IMR-90 (cell line): ENCODE measurements at regions not wholly inside any gene's neighbourhood (a gene's known extent, or its start where the extent isn't known, plus 50 kb on each side); places are given as distances from the start of the nearest gene placed in this dataset.

Experiments
- ATAC-seq: fragments of 200-7000 bp; cut with Tn5 transposase; 2 replicates; pipeline ENCODE4 v1.9.1; 2020; ENCODE audit warnings: low read depth, mild to moderate bottlenecking, moderate library complexity
- BruUV-seq: library from RNA; stranded (reverse); fragments of 400-500 nt; replicated peaks from 2 replicates; lab custom pipeline; 2021; lab: Mats Ljungman, UMichigan
- CTCF ChIA-PET: fragments of 300-600 bp; formaldehyde crosslinking; extraction: SDS; loops from one replicate; lab custom pipeline; 2021; ENCODE audit warnings: antibody characterized with exemption; lab: Yijun Ruan, JAX
- POLR2A ChIA-PET: fragments of 300-600 bp; sonication (Branson Sonifier 250); formaldehyde crosslinking; loops from one replicate; lab custom pipeline; 2022; ENCODE audit warnings: antibody characterized with exemption; ENCODE audit not compliant: unreplicated experiment; lab: Charles Lee
- DNase-seq: peaks from one replicate; pipeline ENCODE4 v3.0.0; 2013
- H2AFZ ChIP-seq: replicated peaks from 2 replicates; pipeline ENCODE3; 2013; ENCODE audit warnings: low read length, mild to moderate bottlenecking; ENCODE audit not compliant: poor library complexity
- H2AK5ac ChIP-seq: 2 replicates; pipeline ENCODE4 v1.6.1; 2013; ENCODE audit warnings: low read depth, low read length, inconsistent platforms
- H2AK9ac ChIP-seq: replicated peaks from 2 replicates; pipeline ENCODE3; 2013; ENCODE audit warnings: mild to moderate bottlenecking, low read depth, low read length, moderate library complexity; ENCODE audit not compliant: poor library complexity
- H2BK120ac ChIP-seq: 2 replicates; pipeline ENCODE4 v1.6.1; 2013; ENCODE audit warnings: low read depth, low read length, inconsistent platforms
- H2BK15ac ChIP-seq: 3 replicates; pipeline ENCODE4 v1.6.1; 2013; ENCODE audit warnings: low read depth, low read length, inconsistent platforms
- H2BK20ac ChIP-seq: 2 replicates; pipeline ENCODE4 v1.6.1; 2013; ENCODE audit warnings: low read depth, mild to moderate bottlenecking, inconsistent platforms, low read length, moderate library complexity
- H2BK5ac ChIP-seq: 2 replicates; pipeline ENCODE4 v1.6.1; 2013; ENCODE audit warnings: mild to moderate bottlenecking, low read depth, low read length, inconsistent platforms; ENCODE audit not compliant: poor library complexity, severe bottlenecking
- H3K14ac ChIP-seq: replicated peaks from 2 replicates; pipeline ENCODE4 v1.6.1; 2013; ENCODE audit warnings: low read depth, low read length, inconsistent platforms
- H3K18ac ChIP-seq: 2 replicates; pipeline ENCODE4 v1.6.1; 2013; ENCODE audit warnings: low read depth, low read length, control low read depth
- H3K23ac ChIP-seq: 2 replicates; pipeline ENCODE4 v1.6.1; 2013; ENCODE audit warnings: low read depth, low read length, inconsistent platforms
- H3K27ac ChIP-seq: 2 replicates; pipeline ENCODE4 v1.5.1; 2013; ENCODE audit warnings: mild to moderate bottlenecking, control low read depth, low read length; ENCODE audit not compliant: insufficient read depth
- H3K27me3 ChIP-seq: 2 replicates; pipeline ENCODE4 v1.6.1; 2013; ENCODE audit warnings: low read length; ENCODE audit not compliant: control insufficient read depth, insufficient read depth
- H3K36me3 ChIP-seq: 2 replicates; pipeline ENCODE4 v1.6.1; 2013; ENCODE audit warnings: low read length, mixed read lengths; ENCODE audit not compliant: control insufficient read depth, insufficient read depth
- H3K4ac ChIP-seq: 2 replicates; pipeline ENCODE4 v1.6.1; 2013; ENCODE audit warnings: low read depth, low read length, inconsistent platforms
- H3K4me1 ChIP-seq: 2 replicates; pipeline ENCODE4 v1.6.1; 2013; ENCODE audit warnings: low read length, mixed read lengths; ENCODE audit not compliant: control insufficient read depth, insufficient read depth
- H3K4me2 ChIP-seq: 2 replicates; pipeline ENCODE4 v1.6.1; 2013; ENCODE audit warnings: low read depth, mild to moderate bottlenecking, control low read depth, low read length, moderate library complexity
- H3K4me3 ChIP-seq: 2 replicates; pipeline ENCODE4 v1.5.1; 2013; ENCODE audit warnings: low read depth, mild to moderate bottlenecking, control low read depth, low read length, moderate library complexity; ENCODE audit not compliant: insufficient read depth
- H3K56ac ChIP-seq: 2 replicates; pipeline ENCODE4 v1.6.1; 2013; ENCODE audit warnings: low read length, inconsistent platforms; ENCODE audit not compliant: insufficient read depth; ENCODE audit errors: extremely low read depth
- H3K79me1 ChIP-seq, 2 experiments: 2 replicates each; pipeline ENCODE4 v1.6.1; 2013; ENCODE audit warnings: low read length in 2 of 2, inconsistent platforms in 1 of 2, low read depth in 1 of 2
- H3K9ac ChIP-seq: 2 replicates; pipeline ENCODE4 v1.6.1; 2013; ENCODE audit warnings: low read depth, low read length, control low read depth
- H3K9me1 ChIP-seq: 2 replicates; pipeline ENCODE4 v1.6.1; 2013; ENCODE audit warnings: low read length, inconsistent platforms; ENCODE audit not compliant: insufficient read depth
- H3K9me3 ChIP-seq: 2 replicates; pipeline ENCODE4 v1.6.1; 2013; ENCODE audit warnings: low read length; ENCODE audit not compliant: control insufficient read depth, insufficient read depth
- H4K20me1 ChIP-seq: 2 replicates; pipeline ENCODE4 v1.6.1; 2013; ENCODE audit warnings: low read length, inconsistent platforms; ENCODE audit not compliant: insufficient read depth
- H4K5ac ChIP-seq: 2 replicates; pipeline ENCODE4 v1.6.1; 2013; ENCODE audit warnings: mild to moderate bottlenecking, low read depth, low read length, control low read depth
- H4K8ac ChIP-seq, 2 experiments: 2 replicates each; pipeline ENCODE4 v1.6.1; 2013; ENCODE audit warnings: low read depth in 2 of 2, low read length in 2 of 2, control low read depth in 1 of 2, inconsistent platforms in 1 of 2
- H4K91ac ChIP-seq: 2 replicates; pipeline ENCODE4 v1.6.1; 2013; ENCODE audit warnings: low read depth, low read length, inconsistent platforms; ENCODE audit not compliant: insufficient read depth
- CEBPB ChIP-seq: IDR thresholded peaks from 2 replicates; pipeline ENCODE4 v1.6.1; 2012; ENCODE audit warnings: low read depth, low read length, improper control_type of control experiment
- ELK1 ChIP-seq: fragments of 150-350 bp; IDR thresholded peaks from 2 replicates; pipeline ENCODE4 v1.6.1; 2016; ENCODE audit warnings: low read depth, mild to moderate bottlenecking, low read length, moderate library complexity, borderline replicate concordance
- FOS ChIP-seq: fragments of 150-350 bp; IDR thresholded peaks from 2 replicates; pipeline ENCODE4 v1.6.1; 2016; ENCODE audit warnings: low read depth, low read length
- MAFK ChIP-seq: IDR thresholded peaks from 2 replicates; pipeline ENCODE4 v1.6.1; 2012; ENCODE audit warnings: low read depth, low read length, improper control_type of control experiment
- POLR2A ChIP-seq: IDR thresholded peaks from 2 replicates; pipeline ENCODE4 v1.6.1; 2012; ENCODE audit warnings: mild to moderate bottlenecking, low read depth, low read length
- RAD21 ChIP-seq: IDR thresholded peaks from 2 replicates; pipeline ENCODE4 v1.6.1; 2012; ENCODE audit warnings: low read length, improper control_type of control experiment
- RFX5 ChIP-seq: IDR thresholded peaks from 2 replicates; pipeline ENCODE4 v1.8.0; 2012; ENCODE audit warnings: low read depth, mild to moderate bottlenecking, low read length, moderate library complexity
- SMC3 ChIP-seq: fragments of 150-350 bp; IDR thresholded peaks from 2 replicates; pipeline ENCODE4 v1.6.1; 2016; ENCODE audit warnings: low read depth, mild to moderate bottlenecking, antibody characterized with exemption, low read length, moderate library complexity
- WGBS, 2 experiments: methylation state at CpG; one replicate each; pipeline versions ENCODE4 v1.1.5 to v1.1.7; 2013; ENCODE audit warnings: missing lambda C conversion rate in 2 of 2; ENCODE audit not compliant: insufficient read length in 1 of 2; ENCODE audit errors: extremely low coverage in 2 of 2; 5-methylcytosine and 5-hydroxymethylcytosine counted together
- dilution Hi-C: fragments of 300-500 bp; cut with HindIII; formaldehyde crosslinking; loops from one replicate; pipeline ENCODE4 v1.14.3; 2018; ENCODE audit warnings: low sequenced_read_pairs; ENCODE audit not compliant: unreplicated experiment
- in situ Hi-C: fragments of 300-500 bp; cut with MboI; formaldehyde crosslinking; loops from 3 replicates; pipeline ENCODE4 v1.14.3; 2019; ENCODE audit warnings: low sequenced_read_pairs, inconsistent platforms, mixed read lengths
- intact Hi-C: fragments of 100-400 bp; cut with micrococcal nuclease; formaldehyde crosslinking; loops from 2 replicates; pipeline ENCODE4 v1.10.0; 2022

- DNase-seq = no peak
- H3K27ac ChIP-seq = no peak overlapping the region
- H3K4me3 ChIP-seq = no peak overlapping the region
- H2BK5ac ChIP-seq = no peak overlapping the region
- H3K23ac ChIP-seq = no peak overlapping the region
- no peak overlapping the region for H4K91ac ChIP-seq
- H2AK9ac ChIP-seq = peak overlapping the region; percentile 62
- dilution Hi-C loops = no loop called here
- H3K79me1 ChIP-seq = no peaks in the 10 kb centered on the region
- no peaks in the 10 kb centered on the region for H3K4me1 ChIP-seq
- intact Hi-C loops = loop anchor here (1.0 kb wide), 1 partner anchor 34 kb away; no protein-coding TSS in a partner anchor
- no peak overlapping the region for H2BK15ac ChIP-seq
- no peak overlapping the region for H3K9ac ChIP-seq
- POLR2A ChIA-PET = no interaction called here
- no peak overlapping the region for H3K4me2 ChIP-seq
- no peaks in the 10 kb centered on the region; the same call in 1 of the 2 replicates for H3K9me3 ChIP-seq
- H2AFZ ChIP-seq = no peak overlapping the region
- no peaks in the 10 kb centered on the region; the same call in 1 of the 2 replicates for H3K27me3 ChIP-seq
- H2BK120ac ChIP-seq = no peak overlapping the region
- TF ChIP-seq RAD21 = no peak
- TF ChIP-seq ELK1 = no peak
- no peak for TF ChIP-seq MAFK
- no peak for TF ChIP-seq SMC3
- no peak for TF ChIP-seq FOS
- no peak for TF ChIP-seq POLR2A
- TF ChIP-seq RFX5 = no peak
- TF ChIP-seq CEBPB = no peak
- H3K18ac ChIP-seq = no peak overlapping the region
- in situ Hi-C loops = no loop called here
- no peaks in the 10 kb centered on the region for H3K36me3 ChIP-seq
- H4K20me1 ChIP-seq = no peaks in the 10 kb centered on the region
- H3K56ac ChIP-seq = no peak overlapping the region
- H3K9me1 ChIP-seq = peaks cover 3% of the 10 kb centered on the region; the same call in 1 of the 2 replicates
- BruUV-seq = no TSS peak
- no peak overlapping the region for H2BK20ac ChIP-seq
- no peak overlapping the region for H3K4ac ChIP-seq
- no peak overlapping the region for H2AK5ac ChIP-seq
- no peak overlapping the region for H3K14ac ChIP-seq
- CTCF ChIA-PET = no interaction called here
- no peak overlapping the region for H4K8ac ChIP-seq
- no peak for ATAC-seq
- no CpG with 5 or more reads among the region's 16 CpGs for WGBS, 2 experiments
- H4K5ac ChIP-seq = no peak overlapping the region
Observed at GRCh38 chr16:86910161-86910769, 331.9 kb downstream of the FOXL1 start.
